ENCODE measurements at regions not wholly inside any gene's neighbourhood (a gene's known extent, or its start where the extent isn't known, plus 50 kb on each side); places are given as distances from the start of the nearest gene placed in this dataset.

- TF ChIP-seq CTCF (IDR thresholded peaks at IDR 0.05) (no peak), POLR2A (IDR thresholded peaks at IDR 0.05) (no peak)
These were observed 678.4 kb upstream of the RGMB start for GRCh38 chr5:98095072-98095471.
